ENCODE measurements at regions not wholly inside any gene's neighbourhood (a gene's known extent, or its start where the extent isn't known, plus 50 kb on each side); places are given as distances from the start of the nearest gene placed in this dataset.

DNA sequence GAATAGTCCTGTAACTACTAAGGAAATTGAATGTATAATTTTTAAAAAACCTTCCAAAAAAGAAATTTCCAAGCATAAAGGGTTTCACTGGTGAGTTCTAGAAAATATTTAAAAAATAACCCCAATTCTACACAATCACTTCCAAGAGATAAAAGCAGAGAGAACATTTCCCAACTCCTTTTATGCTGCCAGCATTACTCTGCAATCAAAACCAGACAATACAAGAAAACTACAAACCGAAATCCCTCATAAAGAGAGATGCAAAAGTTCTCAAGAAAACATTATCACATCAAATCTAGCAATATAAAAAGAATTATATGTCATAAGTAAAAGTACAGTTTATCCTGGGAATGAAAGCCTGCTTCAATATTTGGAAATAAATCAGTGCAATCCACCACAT is 84.8 kb downstream of the OAT start:
- Mint-ChIP-seq H3K27me3 (ENCODE audit: low read depth in 3 of 3) (peaks cover 3 to 12% (median 7%) of the 10 kb centered on the region in 3 donors), H3K4me3 (no peak overlapping the region), H3K9me3 (peaks cover 0 to 14% (median 5%) of the 10 kb centered on the region in 6 donors), H3K27ac (no peak overlapping the region), H3K36me3 (peaks cover 0 to 8% (median 0%) of the 10 kb centered on the region in 3 donors), H3K4me1 (no peaks in the 10 kb centered on the region)
- DNase-seq, result no peak

DNA sequence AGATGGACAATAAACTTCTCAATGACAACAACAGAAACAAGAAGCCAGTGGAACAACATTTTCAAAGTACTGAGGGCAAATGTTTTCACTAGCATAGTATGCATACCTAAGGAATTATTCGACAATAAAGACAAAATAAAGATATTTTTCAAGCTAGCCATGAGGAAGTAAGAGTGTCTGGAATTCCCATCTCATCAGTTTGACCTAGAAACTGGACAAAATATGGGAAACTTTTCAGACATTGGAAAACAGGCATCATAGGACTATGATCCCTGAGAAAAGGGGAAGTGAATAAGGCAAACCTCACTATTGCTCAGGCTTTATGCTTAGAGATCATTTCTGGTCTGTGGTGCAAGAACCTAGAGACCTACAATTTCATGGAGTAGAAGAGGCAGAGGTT is 86.3 kb downstream of the OAT start:
- peaks cover 0 to 8% (median 0%) of the 10 kb centered on the region in 3 donors for H3K36me3 Mint-ChIP-seq

DNA sequence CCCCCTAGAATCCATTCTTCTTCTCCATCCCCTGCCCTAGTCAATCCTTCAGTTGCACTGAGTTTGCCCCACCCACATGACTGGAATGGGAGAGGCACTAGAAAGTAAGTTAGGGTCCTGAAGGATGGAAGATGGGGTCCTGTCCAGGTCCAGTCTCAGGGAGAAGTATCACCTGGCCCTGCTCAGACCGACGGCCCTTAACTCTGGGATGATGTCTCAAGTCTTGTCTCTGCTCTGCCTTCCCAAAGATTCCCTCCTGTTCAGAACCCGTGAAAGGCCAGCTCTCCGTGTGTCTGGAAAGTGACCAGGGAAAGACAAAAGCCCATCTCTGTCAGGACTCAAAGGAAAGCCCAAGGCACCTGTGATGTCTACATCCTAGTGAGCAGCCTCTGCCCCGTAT is 88.8 kb downstream of the OAT start:
- peaks cover 2 to 12% (median 6%) of the 10 kb centered on the region in 3 donors for H3K27me3 Mint-ChIP-seq (ENCODE audit: low read depth in 3 of 3)
- H3K4me3 Mint-ChIP-seq, result no peak overlapping the region
- H3K9me3 Mint-ChIP-seq, result peaks cover 0 to 14% (median 5%) of the 10 kb centered on the region in 6 donors
- no peak for DNase-seq
- peaks cover 0 to 8% (median 0%) of the 10 kb centered on the region in 3 donors for H3K36me3 Mint-ChIP-seq
- H3K4me1 Mint-ChIP-seq, result no peaks in the 10 kb centered on the region
- H3K27ac Mint-ChIP-seq, result no peak overlapping the region

More for the DNA sequence above, 86.3 kb downstream of the OAT start:
- no peaks in the 10 kb centered on the region for H3K4me1 Mint-ChIP-seq
- H3K9me3 Mint-ChIP-seq, result peaks cover 0 to 14% (median 5%) of the 10 kb centered on the region in 6 donors
- no peak overlapping the region for H3K4me3 Mint-ChIP-seq
- no peak for DNase-seq
- H3K27ac Mint-ChIP-seq, result no peak overlapping the region
- H3K27me3 Mint-ChIP-seq (ENCODE audit: low read depth in 3 of 3), result peaks cover 3 to 10% (median 7%) of the 10 kb centered on the region in 3 donors

DNA sequence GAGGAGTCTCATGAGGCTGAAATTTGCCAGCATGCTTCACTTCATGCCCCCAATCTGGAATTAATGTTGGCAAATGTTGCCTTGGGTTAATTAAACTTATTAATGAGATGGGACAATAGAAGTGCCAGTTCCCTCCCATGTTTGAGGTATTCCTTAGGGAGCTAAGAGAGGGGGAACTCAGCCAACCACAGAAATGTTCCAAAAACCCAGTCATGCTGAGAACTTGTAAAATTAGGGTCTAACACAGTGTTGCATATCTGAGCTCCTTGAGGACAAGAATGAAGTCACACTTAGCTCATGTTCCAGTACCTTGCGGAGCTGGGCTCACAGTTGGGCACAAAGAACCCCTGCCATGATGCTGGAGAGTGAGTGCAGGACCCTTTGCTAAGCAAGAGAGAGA is 89.4 kb downstream of the OAT start:
- Mint-ChIP-seq H3K27me3 (ENCODE audit: low read depth in 3 of 3) (peaks cover 0 to 12% (median 5%) of the 10 kb centered on the region in 3 donors), H3K4me3 (no peak overlapping the region), H3K36me3 (peaks cover 0 to 8% (median 0%) of the 10 kb centered on the region in 3 donors), H3K4me1 (no peaks in the 10 kb centered on the region), H3K9me3 (peaks cover 0 to 14% (median 5%) of the 10 kb centered on the region in 6 donors), H3K27ac (no peak overlapping the region)
- DNase-seq, result no peak

DNA sequence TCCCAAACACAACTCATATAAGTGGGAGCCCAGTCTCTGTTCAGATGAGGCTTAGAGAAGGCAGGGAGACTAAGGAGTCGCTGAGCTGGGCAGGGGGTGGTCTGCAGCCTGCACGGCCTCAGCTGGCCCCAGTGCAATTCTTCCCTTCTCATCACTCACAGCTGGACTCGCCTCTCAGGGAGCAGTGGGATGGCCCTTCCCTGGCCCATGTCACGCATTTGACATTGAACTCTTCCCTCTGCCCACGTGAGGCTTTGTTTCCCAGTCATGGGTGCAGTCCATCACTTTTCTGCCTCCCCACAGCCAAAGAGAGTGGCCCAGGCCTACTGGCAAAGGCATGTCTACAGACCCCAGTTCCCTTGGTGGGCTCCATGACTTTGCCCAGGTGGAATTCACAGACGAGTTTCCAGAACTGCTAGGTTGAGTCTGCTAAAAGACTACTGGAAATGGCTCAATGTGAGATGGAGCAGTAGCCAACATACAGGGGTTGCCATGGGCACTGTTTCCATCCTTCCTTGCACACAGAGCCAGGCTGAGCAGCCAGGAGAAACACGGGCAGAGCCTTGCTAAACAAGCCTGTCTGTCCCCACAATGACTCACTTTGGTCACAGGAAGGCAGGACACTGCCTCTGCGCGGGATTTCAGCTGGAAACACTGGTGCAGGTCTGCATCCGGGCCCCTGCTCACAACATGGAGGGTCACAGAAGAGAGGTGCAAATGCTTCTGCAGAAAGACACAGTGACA is 90.1 kb downstream of the OAT start:
- Mint-ChIP-seq H3K27me3 (ENCODE audit: low read depth in 3 of 3) (peaks cover 4 to 12% (median 5%) of the 10 kb centered on the region in 3 donors), H3K9me3 (peaks cover 0 to 14% (median 5%) of the 10 kb centered on the region in 6 donors), H3K4me3 (no peak overlapping the region), H3K27ac (no peak overlapping the region), H3K36me3 (peaks cover 0 to 8% (median 0%) of the 10 kb centered on the region in 3 donors), H3K4me1 (no peaks in the 10 kb centered on the region)
- DNase-seq, result no peak

DNA sequence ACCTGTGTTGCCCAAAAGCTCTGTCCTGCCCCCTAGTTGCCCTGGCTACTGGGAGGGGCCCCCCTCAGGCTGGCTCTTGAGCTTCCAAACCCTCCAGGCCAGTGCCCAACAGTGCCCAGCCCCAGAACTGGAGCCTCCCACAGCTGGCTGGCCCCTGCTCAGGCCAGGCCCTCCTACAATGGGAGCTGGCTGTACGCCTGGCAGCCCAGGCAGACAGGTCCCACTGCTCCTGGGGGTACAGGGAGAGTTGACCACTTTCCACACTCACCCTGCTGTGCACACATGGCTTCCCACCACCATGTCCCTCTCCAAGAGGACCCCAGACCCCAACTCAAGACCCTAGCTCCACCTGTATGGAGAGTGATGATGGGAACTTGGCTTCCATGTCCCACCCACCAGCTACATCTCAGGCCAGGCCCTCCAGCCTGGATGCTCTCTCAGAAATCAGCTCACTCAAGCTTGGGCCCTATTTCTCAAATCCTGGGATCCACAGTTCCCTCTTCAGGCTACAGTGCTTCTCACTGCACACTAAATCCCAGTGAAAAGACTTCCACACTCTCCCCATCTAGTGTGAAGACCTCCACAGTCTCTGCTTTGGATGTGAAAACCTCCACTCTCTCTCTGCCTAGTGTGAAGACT is 92.6 kb downstream of the OAT start:
- Mint-ChIP-seq H3K9me3 (peaks cover 0 to 5% (median 0%) of the 10 kb centered on the region in 6 donors), H3K27me3 (ENCODE audit: low read depth in 3 of 3) (peaks cover 0 to 9% (median 5%) of the 10 kb centered on the region in 3 donors), H3K4me1 (no peaks in the 10 kb centered on the region), H3K4me3 (no peak overlapping the region), H3K36me3 (no peaks in the 10 kb centered on the region), H3K27ac (no peak overlapping the region)
- no peak for DNase-seq

DNA sequence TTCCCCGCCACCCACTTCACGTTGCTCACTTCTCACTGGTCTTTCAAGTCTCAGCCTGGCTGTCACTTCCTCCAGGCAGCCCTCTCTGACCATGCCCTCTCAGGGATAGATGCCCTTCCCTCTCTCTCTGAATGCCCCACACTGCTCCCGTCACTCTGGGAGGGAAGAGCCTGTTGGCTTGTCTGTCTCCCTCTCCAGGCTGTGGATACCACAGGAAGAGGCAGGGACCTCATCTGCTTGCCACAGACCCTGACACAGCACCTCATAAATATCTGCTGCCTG is 93.1 kb downstream of the OAT start:
- Mint-ChIP-seq H3K27me3 (ENCODE audit: low read depth in 3 of 3) (peaks cover 0 to 9% (median 5%) of the 10 kb centered on the region in 3 donors), H3K36me3 (no peaks in the 10 kb centered on the region), H3K27ac (no peak overlapping the region), H3K9me3 (no peaks in the 10 kb centered on the region), H3K4me1 (no peaks in the 10 kb centered on the region), H3K4me3 (no peak overlapping the region)
- no peak for DNase-seq

DNA sequence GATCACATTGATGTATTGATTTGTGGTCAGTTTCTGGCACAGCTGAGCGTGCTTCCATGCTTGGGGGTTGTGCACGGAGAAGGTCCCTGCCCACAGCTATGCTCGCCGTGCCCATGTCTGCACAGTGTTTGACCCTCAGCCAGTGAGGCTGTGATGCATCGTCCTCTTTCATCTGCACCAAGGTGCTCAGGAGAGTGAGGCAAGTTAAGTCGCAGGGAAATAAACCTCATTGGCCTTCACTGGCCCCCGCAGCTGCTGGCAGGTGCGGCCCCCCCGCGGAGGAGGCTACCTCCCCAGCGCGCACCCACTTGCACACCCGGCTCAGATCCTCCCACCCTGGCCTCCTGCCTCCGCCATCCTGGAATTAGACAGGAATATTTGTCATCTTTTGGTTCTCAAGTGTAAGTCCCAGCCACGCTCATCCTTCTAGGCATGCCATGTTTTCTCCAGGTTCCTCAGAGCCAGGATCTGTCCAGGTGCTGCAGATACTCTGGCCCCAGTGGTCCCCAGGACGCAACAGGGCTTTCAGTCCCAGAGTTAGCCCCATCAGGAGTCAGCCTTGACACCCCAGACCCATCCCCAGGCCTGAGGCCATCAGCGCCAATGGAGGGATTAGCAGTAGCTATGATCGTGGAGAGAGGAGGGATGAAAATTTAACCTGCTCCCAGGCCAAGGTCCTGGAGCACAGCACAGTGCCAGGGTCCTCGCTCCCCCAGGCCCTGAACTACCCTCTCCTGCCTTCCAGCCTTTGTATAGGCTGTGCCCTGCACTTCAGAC is 93.7 kb downstream of the OAT start:
- Mint-ChIP-seq H3K27me3 (ENCODE audit: low read depth in 3 of 3) (peaks cover 0 to 6% (median 6%) of the 10 kb centered on the region in 3 donors), H3K4me1 (no peaks in the 10 kb centered on the region), H3K4me3 (no peak overlapping the region), H3K9me3 (no peaks in the 10 kb centered on the region), H3K27ac (no peak overlapping the region), H3K36me3 (no peaks in the 10 kb centered on the region)
- DNase-seq, result no peak

DNA sequence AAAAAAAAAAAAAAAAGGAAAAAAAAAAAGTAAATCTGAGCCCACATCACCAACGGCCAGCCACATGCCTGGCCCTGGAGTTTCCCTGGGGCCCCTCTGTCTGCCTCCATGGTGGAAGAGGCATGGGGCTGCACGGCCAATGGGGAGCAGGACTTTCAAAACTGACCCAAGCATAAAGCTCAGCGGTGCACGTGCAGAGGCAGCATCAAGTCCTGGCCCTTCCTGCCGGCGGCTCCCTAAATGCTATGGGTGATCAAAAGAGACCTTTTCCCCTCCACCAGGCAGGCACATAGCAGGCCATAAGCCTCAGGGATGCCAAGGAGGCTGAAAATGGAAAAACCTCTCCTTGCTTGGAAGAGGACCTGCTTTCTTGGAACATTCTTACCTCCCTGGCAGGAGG is 94.3 kb downstream of the OAT start:
- H3K4me3 Mint-ChIP-seq, result no peak overlapping the region
- H3K27me3 Mint-ChIP-seq (ENCODE audit: low read depth in 3 of 3), result peaks cover 0 to 9% (median 2%) of the 10 kb centered on the region in 3 donors
- no peaks in the 10 kb centered on the region for H3K4me1 Mint-ChIP-seq
- H3K36me3 Mint-ChIP-seq, result no peaks in the 10 kb centered on the region
- H3K9me3 Mint-ChIP-seq, result no peaks in the 10 kb centered on the region
- DNase-seq, result no peak
- H3K27ac Mint-ChIP-seq, result no peak overlapping the region

DNA sequence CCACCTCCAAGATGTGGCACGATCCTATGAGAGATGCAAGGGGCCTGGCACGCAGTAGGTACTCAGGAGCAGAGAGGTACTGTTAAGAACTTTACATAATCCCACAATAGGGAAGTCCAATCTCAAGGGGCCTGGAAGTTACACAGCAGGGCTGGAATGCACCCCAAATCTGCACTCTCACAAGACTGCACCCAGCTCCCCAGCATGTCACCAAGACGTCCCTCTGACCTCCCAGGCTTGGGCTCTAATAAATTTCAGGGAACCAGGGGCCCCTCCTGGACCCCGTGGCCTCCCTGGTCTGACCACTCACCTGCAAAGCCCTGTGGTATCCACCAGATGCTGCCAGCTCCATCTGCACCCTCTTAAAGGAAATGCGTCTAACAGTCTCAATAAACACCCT is 94.9 kb downstream of the OAT start:
- H3K36me3 Mint-ChIP-seq, result no peaks in the 10 kb centered on the region
- peaks cover 0 to 9% (median 2%) of the 10 kb centered on the region in 3 donors for H3K27me3 Mint-ChIP-seq (ENCODE audit: low read depth in 3 of 3)
- no peaks in the 10 kb centered on the region for H3K9me3 Mint-ChIP-seq
- no peak overlapping the region for H3K27ac Mint-ChIP-seq
- DNase-seq, result no peak
- no peak overlapping the region for H3K4me3 Mint-ChIP-seq
- no peaks in the 10 kb centered on the region for H3K4me1 Mint-ChIP-seq

DNA sequence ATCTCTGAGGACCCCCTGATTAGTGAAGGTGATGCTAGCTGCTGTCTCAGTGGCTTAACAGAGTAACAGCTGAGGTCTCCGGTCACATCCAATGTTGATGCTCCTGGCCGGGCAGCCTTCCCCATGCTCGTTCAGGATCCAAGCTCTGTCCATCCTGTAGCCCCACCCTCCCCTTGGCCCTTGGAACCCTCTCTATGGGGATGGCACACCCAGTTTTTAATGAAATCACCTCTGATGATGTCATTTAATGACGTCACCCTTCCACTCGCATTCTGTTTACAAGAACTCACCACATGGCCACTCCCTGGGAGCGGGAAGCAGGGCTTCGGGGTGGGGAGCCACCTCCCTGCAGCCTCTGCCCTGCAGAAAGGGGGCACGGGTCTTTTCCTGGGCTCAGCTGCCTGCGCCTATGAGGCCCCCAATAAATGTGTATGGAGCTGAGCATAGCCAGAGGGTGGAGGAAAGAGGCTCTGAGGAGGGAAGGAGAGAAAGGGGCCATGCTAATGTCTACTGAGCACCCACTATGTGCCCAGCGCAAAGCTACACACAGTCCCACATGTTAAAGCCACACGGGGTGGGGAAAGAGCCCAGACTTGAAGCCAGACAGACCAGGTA is 95.5 kb downstream of the OAT start:
- H3K27me3 Mint-ChIP-seq (ENCODE audit: low read depth in 3 of 3), result peaks cover 0 to 9% (median 2%) of the 10 kb centered on the region in 3 donors
- H3K36me3 Mint-ChIP-seq, result no peaks in the 10 kb centered on the region
- DNase-seq, result no peak
- no peak overlapping the region for H3K4me3 Mint-ChIP-seq
- H3K9me3 Mint-ChIP-seq, result no peaks in the 10 kb centered on the region
- H3K27ac Mint-ChIP-seq, result no peak overlapping the region
- H3K4me1 Mint-ChIP-seq, result no peaks in the 10 kb centered on the region

DNA sequence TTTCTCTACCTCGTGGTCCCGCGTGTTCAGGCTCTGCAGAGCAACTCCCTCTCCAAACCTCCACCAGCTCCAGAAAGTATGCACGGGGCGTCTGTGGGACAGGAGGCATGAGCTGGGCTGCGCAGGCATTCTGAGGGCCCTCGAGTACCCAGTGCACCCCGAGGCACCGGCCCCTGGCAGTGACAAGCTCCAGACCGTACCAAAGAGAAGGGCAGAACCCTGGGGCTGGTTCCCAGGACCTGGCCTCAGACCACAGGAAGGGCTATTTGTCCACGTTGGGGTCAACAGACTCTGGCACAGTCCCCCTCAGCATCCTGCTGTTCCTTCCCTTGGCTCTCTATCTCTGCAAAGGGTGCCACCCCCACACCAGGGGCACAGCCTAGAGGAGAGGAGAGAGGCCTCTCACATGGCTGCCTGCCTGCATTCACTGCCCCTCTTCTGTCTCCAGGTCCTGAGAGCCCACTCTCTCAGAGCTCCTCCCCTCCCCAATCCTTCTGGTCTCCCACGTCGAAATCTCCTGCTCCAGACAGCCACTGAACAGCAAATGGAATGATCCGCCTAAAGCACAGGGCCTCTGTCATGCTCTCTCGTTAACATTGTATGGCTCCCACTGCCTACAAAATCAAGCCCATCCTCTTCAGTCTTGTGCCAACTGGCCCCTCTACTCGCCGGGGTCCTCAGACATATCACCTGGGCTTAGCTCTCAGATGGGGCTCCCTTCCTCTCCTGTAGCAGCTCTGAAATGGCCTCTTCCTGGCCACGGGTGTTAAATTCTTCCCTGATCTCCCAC is 96.3 kb downstream of the OAT start:
- no peak overlapping the region for H3K27ac Mint-ChIP-seq
- peaks cover 0 to 9% (median 5%) of the 10 kb centered on the region in 3 donors for H3K27me3 Mint-ChIP-seq (ENCODE audit: low read depth in 3 of 3)
- H3K4me1 Mint-ChIP-seq, result no peaks in the 10 kb centered on the region
- no peak overlapping the region for H3K4me3 Mint-ChIP-seq
- DNase-seq, result no peak
- no peaks in the 10 kb centered on the region for H3K36me3 Mint-ChIP-seq
- H3K9me3 Mint-ChIP-seq, result no peaks in the 10 kb centered on the region

DNA sequence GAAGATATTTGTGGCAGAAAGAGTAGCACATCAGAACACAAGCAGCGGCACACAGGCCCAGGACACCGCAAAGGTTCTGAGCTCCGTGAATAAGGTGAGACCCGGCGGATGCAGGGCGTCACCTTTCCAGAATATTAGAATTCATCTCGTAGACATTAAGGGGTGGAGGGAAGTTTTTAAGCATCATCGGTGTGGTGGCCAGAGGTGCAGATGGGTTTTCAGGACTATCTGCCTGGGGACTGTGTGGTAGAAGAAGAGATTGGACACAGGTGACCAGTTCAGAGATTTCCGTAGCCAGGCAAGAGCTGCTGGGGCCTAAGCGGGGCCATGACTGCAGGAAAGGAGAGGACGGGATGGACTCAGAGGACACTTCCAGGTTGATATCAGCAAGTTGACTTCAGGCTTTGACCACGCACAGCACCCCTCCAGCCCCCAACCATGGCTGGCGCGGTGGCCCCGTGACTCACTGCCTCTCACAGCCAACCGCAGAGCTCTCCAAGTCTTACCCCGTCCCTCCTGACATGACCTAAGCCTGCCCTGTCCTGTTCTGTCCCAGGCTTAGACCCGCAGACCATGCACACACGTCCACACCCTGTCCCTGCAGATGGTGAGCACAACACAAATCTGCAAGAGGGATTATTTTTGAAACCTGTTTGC is 97.2 kb downstream of the OAT start:
- Mint-ChIP-seq H3K4me3 (no peak overlapping the region), H3K9me3 (no peaks in the 10 kb centered on the region), H3K4me1 (no peaks in the 10 kb centered on the region), H3K27ac (no peak overlapping the region), H3K27me3 (ENCODE audit: low read depth in 3 of 3) (peaks cover 0 to 9% (median 5%) of the 10 kb centered on the region in 3 donors), H3K36me3 (no peaks in the 10 kb centered on the region)
- DNase-seq, result no peak

Data from immature natural killer cell (primary cell).